D721Med (cell line): ENCODE measurements at regions not wholly inside any gene's neighbourhood (a gene's known extent, or its start where the extent isn't known, plus 50 kb on each side); places are given as distances from the start of the nearest gene placed in this dataset.

Experiments
- DNase-seq: peaks from one replicate; pipeline ENCODE4 v3.0.0; 2011; ENCODE audit warnings: low spot score; ENCODE audit not compliant: insufficient read length
- FAIRE-seq: peaks from 2 replicates; lab custom pipeline; 2011; peaks lifted over from hg19 to GRCh38; lab: Jason Lieb, UNC
- CTCF ChIP-seq: IDR thresholded peaks from 2 replicates; pipeline ENCODE4 v1.5.1; 2012; ENCODE audit warnings: mild to moderate bottlenecking, control low read depth; ENCODE audit not compliant: insufficient read depth; ENCODE audit errors: missing control alignments

GRCh38 chr15:53107855-53108254 is 317.7 kb upstream of the ONECUT1 start:
- no peak for TF ChIP-seq CTCF
- FAIRE-seq, result no peak
- no peak for DNase-seq

- FAIRE-seq (no peak), DNase-seq (no peak)
- no peak for TF ChIP-seq CTCF
Observed at GRCh38 chr15:53106505-53107286, 316.6 kb upstream of the ONECUT1 start.

GRCh38 chr15:53102483-53102882 is 312.3 kb upstream of the ONECUT1 start:
- FAIRE-seq, result no peak
- no peak for DNase-seq
- TF ChIP-seq CTCF, result no peak

- FAIRE-seq (no peak), DNase-seq (no peak)
- no peak for TF ChIP-seq CTCF
Observed at GRCh38 chr15:53080484-53080883, 290.3 kb upstream of the ONECUT1 start.

- FAIRE-seq, result no peak
- no peak for TF ChIP-seq CTCF
Observed at GRCh38 chr15:53074221-53074620, 284.1 kb upstream of the ONECUT1 start.

GRCh38 chr15:53072077-53072476 is 281.9 kb upstream of the ONECUT1 start:
- DNase-seq (no peak), FAIRE-seq (no peak)
- TF ChIP-seq CTCF, result no peak

More at GRCh38 chr15:53074221-53074620, 284.1 kb upstream of the ONECUT1 start:
- no peak for DNase-seq

GRCh38 chr15:53068636-53069035 is 278.5 kb upstream of the ONECUT1 start:
- DNase-seq, result no peak
- TF ChIP-seq CTCF, result no peak
- FAIRE-seq, result no peak
